GM20431 (cell line): ENCODE measurements at regions not wholly inside any gene's neighbourhood (a gene's known extent, or its start where the extent isn't known, plus 50 kb on each side); places are given as distances from the start of the nearest gene placed in this dataset.

ENCODE experiments used
- in situ Hi-C: fragments of 300-500 bp; cut with MseI, MboI; formaldehyde crosslinking; loops from one replicate; pipeline ENCODE4 v1.15.0; 2020; ENCODE audit warnings: low sequenced_read_pairs; ENCODE audit not compliant: unreplicated experiment

DNA sequence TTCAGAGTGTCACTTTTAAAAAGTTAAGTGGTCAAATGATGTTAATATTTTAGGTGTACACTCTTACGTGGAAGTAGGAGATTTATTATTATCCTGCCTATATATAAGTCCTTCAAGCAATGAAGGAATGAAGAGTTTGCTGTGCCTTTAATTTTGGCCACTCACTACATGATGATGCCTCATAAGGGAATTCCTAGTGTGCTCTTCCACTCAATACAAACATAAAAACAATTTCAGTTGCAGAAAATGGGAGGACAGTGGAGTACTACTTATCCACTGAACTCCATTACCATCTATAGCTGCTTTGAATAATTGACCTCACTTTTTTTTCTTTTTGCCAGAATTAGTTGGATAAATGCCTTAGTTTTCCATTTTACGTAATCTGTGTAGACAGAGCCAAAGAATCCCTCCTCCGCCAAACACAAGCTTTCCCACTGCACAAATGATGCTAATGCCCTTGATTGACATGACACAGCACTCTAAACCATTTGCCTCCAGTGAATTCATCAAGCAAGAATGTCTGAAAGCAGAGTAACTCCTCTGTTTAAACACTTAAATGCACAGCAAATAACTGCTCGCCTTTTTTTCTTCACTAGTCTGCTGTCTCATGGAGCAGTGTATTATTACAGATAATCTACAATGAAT, 751.1 kb upstream of the FANCL start:
- in situ Hi-C loops, result no loop called here

DNA sequence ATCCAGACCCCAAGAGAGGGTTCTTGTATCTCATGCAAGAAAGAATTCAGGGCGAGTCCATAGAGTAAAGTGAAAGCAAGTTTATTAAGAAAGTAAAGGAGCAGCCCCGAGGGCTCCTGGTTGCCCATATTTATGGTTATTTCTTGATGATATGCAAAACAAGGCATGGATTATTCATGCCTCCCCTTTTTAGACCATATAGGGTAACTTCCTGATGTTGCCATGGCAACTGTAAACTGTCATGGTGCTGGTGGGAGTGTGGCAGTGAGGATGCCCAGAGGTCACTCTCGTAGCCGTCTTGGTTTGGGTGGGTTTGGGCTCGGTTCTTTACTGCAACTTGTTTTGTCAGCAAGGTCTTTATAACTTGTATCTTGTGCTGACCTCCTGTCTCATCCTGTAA, 750.2 kb upstream of the FANCL start:
- in situ Hi-C loops, result no loop called here

DNA sequence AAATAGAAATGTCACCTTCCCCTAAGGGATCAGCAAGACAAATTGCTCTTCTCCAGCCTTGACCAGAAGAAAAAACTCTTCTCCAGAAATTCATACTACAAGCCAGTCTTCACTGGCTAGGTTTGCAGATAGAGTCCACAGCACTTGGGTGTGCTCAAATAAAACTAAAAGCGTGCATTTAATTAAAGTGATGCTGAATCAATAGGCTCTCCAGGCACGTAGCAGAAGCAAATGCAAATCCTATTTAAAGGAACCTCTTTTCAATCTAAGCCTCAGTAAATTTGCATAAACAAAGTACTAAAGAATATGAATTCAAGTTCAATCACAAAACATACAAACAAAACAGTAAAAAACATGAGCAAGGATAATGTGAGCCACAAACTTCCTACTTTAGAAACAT, 744.4 kb upstream of the FANCL start:
- in situ Hi-C loops, result no loop called here

DNA sequence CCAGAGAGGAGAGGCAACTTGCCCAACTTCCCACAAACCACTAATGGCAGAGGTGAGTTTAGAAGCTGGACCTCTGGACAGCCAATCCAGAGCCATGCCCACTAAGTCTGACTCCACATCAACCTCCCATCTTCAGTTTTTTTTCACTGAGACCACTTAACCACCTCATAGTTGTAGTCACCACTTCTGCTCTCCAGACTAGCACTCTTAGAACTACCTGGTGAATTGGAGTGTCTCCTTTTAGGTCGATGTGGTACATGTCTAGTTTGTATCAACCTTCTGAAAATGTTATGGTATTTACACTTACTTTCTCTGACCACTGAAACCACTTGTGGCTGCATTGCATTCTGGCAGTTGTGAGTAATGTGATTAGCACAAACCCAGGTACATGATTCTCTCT, 743.6 kb upstream of the FANCL start:
- in situ Hi-C loops, result no loop called here

DNA sequence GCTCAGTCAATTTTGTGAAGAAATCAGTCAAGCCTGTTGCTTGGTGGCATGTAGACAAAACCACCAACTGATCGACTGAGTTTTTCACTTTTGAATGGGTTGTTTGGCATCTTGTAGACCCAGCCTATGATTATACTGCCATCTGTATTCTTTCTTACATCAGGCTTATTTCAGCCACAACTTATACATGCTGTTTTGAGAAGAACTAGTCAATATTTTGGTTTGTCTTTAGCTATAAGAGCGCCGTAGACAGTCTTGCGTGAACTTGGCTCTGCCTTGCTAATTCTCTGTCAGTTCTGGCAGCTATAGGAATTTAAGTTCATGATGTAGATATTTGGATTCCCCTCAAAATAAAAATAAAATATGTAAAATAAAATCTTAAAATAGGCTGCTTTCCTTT, 742.0 kb upstream of the FANCL start:
- in situ Hi-C loops, result no loop called here

DNA sequence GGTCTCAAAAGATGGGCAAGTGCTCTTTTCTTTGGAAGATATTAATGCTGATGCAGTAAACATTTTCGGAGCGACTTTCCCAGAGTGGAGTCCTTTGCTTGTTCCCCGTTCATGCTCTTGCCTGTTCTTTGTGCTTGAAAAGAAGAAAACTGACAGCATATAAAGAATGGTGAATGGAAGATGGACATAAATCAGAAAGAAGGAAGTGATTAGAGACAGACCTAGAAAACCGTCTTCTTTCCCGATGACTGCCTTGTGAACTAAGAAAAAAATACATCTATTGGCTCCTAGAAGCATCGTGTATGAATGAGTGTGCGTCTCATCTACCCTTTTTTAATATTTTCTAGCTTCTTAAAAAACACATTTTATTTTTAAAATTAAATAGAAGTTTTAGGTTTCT, 740.1 kb upstream of the FANCL start:
- in situ Hi-C loops, result no loop called here

DNA sequence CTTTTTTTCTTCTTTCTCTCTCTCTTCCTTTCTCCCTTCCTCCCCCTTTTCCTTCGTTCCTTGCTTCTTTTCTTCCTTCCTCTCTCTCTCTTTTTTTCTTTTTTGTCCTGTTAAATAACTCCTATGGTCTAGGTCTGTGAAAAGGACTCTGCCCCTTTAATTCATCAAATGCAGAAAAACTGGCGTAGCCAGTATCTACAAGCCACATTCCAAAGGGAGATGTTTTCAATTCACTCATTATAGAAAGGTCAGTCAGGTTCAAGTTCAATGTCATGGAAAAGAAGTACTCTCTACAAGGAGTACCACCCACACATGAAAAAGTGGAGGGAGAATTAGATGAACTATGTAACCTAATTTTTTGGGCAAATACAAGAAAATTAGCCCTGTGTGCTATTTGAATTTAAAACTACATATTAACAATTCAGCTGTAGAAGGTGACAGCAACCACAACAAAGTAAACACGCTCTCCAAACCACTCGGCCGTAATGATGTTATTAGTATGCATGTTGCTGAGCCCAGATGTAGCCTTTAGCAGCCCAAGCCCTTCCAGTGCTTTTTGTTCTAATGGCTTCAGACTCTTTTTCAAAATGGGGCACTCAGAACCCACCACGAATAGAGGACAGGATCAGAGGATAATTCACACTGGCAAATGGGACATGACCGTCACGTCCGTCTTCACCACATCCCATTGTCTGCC, 735.4 kb upstream of the FANCL start:
- in situ Hi-C loops, result no loop called here

DNA sequence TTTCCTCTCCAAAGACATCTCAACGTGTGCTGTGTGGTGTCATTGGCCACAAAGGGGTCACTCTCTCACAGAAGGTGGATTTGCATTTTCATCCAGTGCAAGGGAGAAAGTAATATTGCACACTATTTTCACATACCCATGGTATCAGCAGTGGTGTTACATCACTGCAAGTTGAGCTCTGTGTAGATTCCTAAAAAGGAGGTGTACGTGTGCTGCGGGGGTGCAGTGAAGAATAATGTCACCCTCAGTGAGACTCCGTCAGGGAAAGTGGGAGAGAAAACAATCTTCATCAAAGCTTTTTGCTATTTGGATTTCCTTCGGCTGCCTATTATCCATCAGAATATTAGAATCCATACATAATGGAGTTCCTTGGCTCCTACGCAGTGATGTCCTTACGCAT, 733.8 kb upstream of the FANCL start:
- in situ Hi-C loops, result no loop called here

DNA sequence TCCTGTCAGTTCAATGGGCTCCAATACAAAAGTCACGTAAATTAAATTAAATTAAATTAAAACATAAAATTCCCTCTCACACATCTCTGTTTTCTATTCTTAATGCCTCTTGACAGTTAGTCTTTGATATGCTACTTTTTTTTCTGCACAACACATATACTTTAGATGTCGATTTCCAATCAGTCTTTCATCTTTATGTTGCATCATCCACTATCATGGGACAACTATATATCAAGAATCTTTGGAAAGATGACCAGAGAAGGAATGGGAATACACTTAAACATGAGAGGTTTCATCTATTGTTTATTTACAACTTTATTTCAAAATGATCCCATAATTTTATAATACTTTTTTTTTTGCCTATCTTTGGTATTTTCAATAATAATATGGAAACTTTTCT, 733.3 kb upstream of the FANCL start:
- in situ Hi-C loops, result no loop called here

DNA sequence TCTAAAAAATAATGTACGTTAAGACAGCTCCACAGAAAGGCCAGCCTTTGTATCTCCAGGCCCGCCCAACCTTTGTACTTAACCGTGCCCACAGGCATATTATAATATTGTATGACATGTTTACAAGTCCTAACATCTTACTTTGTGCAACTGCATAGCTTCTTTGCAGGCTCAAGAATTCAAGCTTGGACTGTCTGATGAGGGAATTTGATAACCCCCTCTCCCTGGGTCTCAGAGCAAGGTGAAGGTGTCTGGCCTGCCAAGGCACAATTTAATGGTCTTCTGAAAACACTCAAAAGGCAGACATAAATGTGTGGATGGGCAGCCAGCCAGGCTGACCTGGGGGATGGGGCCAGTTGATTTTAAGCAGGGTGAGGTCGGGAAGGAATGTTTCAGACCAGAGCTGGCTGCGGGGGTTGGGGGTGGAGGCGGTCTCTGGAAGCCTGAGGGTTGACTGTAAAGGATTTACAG, 732.7 kb upstream of the FANCL start:
- in situ Hi-C loops, result no loop called here

DNA sequence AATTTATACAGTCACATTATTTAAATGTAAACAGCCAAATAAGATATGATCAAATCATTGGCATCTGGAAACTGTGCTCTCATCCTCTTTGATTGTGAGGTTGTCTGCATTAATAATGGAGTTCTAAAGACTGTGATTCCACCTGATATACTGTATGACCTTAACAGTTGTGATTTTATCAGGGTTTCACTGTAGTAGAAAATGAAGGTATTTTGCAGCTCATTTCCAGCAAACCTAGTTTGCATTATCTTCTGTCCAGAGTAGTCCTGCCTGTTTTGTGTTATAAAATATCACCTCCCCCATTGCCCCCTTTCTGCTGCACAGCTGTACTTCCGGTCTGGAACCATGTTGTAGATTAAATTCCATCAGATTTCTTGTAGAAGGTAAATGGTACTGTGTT, 731.6 kb upstream of the FANCL start:
- in situ Hi-C loops, result no loop called here

DNA sequence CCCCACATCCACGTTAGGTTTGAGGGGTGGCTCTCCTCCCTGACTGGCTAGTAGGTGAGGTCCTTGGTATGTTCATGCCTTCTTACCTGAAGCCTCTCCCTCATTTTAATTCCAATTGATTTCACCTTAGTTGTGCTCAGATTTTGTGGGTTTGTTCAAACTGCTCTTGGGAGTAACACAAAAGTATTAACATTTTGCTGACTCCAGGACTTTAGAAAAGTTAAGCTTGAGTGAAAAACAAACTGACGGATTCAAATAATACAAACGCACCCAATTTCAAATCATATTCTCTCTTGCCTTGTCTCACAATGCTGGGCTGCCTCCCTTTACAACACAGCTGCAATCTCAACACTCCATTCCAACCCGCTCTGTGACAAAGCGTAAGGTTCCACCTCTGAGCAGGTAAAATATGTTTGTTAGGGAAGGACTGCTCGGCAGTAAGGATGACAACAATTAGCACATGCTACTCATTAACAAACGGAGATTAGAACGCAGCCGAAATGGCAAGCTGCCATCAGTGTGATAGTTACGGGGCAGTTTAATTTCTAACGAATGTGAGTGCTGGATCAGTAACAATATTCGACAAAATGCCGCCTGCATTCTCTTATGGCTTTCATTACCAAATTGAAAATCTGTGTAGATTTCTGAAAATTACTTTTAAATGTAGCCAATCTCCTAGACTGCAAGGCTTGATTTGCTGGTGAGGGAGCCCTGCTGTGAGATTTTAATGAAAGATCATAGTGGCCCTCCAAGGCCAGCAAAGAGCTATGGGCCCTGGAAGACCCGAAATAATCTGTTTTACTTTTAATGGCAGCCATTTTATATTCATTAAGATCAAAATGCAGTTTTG, 730.6 kb upstream of the FANCL start:
- in situ Hi-C loops, result no loop called here

DNA sequence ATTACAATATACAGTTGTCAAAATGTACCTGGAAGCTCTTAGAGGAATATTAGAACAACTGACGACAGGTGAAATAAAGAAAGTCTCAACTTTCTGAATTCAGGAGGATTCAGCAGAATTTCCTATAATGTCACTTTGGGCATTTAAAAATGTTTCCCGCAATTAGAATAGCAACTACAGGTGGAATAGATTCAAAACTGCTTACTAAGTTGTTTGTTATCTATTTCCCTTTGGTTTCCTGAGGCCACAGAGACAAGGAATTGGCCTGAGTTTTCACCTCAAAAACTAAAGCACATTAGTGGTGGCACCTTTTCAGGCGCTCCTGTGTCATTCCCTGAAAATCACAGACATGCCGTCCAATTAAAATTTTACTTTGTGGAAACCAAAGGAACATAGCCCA, 729.2 kb upstream of the FANCL start:
- in situ Hi-C loops, result no loop called here

DNA sequence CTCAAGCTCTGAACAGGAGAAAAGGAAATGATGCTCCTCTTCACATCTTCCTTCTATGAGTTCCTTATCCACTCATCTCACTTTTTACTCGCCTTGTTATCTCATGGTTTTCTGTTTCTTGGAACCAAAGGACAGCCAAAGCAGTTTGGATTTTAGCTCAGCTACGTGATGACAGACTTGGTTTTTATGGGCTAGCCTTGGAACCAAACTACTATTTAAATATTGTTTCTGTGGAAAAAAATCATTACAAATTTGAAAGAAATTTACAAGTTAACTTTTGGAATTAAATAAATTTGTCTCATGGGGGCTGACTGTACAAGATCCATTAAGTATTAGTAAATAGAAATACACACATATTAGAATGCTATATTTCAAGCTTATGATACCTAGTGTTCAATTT, 727.8 kb upstream of the FANCL start:
- in situ Hi-C loops, result no loop called here

DNA sequence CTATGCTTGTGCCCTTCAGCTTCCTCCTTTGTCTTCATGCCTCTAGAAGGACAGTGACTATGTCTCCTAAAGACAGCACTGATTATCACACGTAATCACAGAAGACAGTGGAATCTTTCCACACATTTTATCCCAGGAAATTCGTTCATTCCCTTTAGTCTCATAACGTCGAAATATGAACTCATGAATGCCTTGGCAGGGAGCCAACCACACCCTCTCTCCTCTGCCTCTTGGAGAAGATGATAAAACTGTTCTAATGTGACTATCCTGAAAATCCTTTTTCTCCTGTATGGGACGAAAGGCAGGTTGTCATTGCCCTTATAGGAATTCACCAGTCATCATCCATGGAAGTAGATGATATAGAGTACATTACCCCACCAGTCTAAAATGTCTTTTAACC, 726.6 kb upstream of the FANCL start:
- in situ Hi-C loops, result no loop called here

DNA sequence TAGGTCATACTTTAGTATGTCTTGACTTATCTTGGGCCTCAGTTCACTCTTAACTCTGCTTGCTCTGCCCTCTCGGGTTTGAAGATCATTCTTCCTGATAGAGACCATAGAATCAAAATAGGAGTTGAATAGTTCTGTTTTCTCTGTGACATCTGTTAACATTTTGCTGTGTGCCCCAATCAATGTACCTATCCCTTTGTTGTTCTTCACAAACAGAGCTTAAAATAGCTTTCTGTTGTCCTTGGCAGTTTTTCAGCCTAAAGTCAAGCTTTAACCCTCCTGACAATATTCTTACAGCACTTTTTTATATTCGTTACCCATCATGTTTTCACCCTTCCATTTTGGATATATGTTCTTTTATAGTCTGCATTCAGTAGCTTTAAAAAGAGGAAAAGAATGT, 724.5 kb upstream of the FANCL start:
- in situ Hi-C loops, result no loop called here

DNA sequence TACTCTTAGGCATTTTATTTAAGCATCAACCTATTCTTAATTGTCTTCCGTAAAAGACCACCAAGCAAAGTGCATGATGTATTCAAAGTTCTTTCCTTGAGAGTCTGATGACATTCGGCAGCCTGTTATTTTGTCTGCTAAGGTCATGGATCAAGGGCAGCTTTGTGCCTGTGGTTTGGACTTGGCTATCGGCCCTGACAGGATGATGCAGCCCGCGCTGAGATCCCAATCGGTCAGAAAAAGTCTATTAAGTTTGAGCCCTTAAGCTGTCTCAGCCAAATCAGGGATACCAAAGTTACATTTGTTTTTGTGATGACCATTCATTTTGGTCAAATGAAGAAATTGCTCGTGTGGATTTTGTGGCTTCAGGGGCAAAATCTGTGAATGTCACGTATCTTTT, 718.9 kb upstream of the FANCL start:
- in situ Hi-C loops, result no loop called here

DNA sequence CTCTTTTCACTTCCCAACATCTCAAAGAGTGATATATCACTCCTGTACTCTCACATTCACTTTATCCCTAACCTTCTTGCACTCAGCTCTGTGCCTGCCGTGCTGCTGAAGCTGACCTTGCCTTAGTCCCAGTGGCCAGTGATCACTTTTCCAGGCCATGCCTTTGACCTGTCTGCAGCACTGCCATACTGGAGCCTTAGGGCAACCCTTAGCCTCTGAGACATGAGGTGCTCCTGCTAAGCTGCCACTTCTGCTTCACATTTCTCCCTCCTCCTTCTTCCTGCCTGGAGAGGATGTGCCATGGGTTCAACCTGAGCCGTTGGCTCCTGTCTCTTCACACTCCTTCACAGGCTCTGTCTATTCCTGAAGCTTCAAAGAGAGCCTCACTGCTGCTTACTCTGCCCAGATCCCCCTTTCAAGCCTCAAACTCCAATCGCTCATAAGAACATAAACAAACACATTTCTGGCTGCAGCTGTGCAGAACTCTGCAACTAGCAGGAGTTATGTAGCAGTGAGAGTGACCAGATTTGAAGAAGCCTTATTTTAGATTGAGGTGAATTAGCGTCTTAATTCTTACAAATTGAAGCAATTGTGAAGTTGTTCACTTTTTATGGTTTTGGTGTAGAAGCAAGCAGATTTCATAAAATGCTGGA, 716.2 kb upstream of the FANCL start:
- in situ Hi-C loops, result no loop called here

DNA sequence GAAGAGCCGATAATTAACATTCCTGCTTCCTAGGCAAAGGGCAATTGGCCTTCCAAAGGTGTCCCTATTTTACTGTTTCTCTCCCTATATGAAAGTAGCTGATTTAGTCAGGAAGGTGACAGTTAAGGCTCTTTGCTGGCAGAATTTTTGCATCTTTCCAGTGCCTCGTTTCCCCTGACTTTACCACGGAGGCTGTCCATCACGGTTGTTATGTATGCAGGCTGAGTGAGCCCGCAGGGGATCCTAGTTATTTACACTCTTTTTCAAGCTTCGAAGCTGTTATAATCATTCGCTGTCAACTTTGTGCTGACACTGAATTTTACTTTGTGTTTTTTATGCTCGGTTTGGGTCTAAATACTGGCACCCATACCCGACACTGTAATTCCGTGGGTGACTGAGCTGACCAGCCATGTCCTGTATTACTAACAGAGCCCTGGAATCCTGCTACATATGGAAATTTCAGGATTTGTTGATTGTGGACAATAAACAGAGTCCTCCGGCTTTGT, 713.8 kb upstream of the FANCL start:
- in situ Hi-C loops, result no loop called here

DNA sequence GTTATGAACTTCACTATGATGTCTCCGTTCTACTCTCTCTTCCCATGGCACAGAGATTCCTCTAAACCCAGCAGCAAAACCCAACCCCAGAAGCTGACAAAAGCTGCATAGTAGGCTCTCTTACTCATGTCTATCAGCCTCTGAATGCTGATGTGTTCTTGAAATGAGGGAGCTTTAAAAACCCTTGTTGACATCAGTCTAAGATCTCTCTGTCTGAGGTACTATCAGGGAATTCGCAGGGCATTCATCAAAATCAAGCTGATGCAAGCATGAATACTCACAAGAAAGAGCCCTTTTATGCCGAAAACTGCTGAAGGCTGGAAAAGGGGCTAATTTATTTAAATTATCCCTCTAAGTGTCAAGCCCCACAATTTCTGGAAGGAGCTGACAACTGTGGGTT, 710.6 kb upstream of the FANCL start:
- in situ Hi-C loops, result no loop called here
